RWPE2 (cell line): ENCODE measurements at regions not wholly inside any gene's neighbourhood (a gene's known extent, or its start where the extent isn't known, plus 50 kb on each side); places are given as distances from the start of the nearest gene placed in this dataset.

Source experiments
- ATAC-seq: fragments of 200-7000 bp; cut with Tn5 transposase; 3 replicates; pipeline ENCODE4 v1.9.1; 2021; ENCODE audit warnings: low read depth
- DNase-seq: peaks from one replicate; pipeline ENCODE4 v3.0.0-alpha.2; 2020; ENCODE audit warnings: low spot score
- H3K27ac ChIP-seq: fragments of 450-650 bp; 2 replicates; pipeline ENCODE4 v1.5.1; 2017; ENCODE audit warnings: mild to moderate bottlenecking; ENCODE audit not compliant: poor library complexity, severe bottlenecking
- H3K27me3 ChIP-seq: fragments of 250-450 bp; sonication (Bioruptor Pico); 2 replicates; pipeline ENCODE4 v1.5.1; 2021; ENCODE audit warnings: mild to moderate bottlenecking, moderate library complexity; ENCODE audit not compliant: insufficient read depth, poor library complexity, severe bottlenecking
- H3K36me3 ChIP-seq: fragments of 250-450 bp; sonication (Bioruptor Pico); 2 replicates; pipeline ENCODE4 v1.5.1; 2020; ENCODE audit warnings: low read depth, mild to moderate bottlenecking, moderate library complexity
- H3K4me1 ChIP-seq: fragments of 250-450 bp; sonication (Bioruptor Pico); 2 replicates; pipeline ENCODE4 v1.5.1; 2021; ENCODE audit warnings: mild to moderate bottlenecking, moderate library complexity; ENCODE audit not compliant: insufficient read depth, poor library complexity, severe bottlenecking
- H3K4me3 ChIP-seq: fragments of 250-450 bp; sonication (Bioruptor Pico); 2 replicates; pipeline ENCODE4 v1.5.1; 2021; ENCODE audit warnings: mild to moderate bottlenecking, moderate library complexity; ENCODE audit not compliant: severe bottlenecking
- H3K9me3 ChIP-seq: fragments of 250-450 bp; sonication (Bioruptor Pico); 2 replicates; pipeline ENCODE4 v1.5.1; 2021; ENCODE audit warnings: mild to moderate bottlenecking, moderate library complexity; ENCODE audit not compliant: severe bottlenecking
- CTCF ChIP-seq: fragments of 450-650 bp; IDR thresholded peaks from one replicate; pipeline ENCODE4 v1.5.1; 2017; ENCODE audit warnings: mild to moderate bottlenecking, moderate library complexity; ENCODE audit not compliant: poor library complexity, severe bottlenecking

- no peak for TF ChIP-seq CTCF
- H3K36me3 ChIP-seq, result no peaks in the 10 kb centered on the region
- ATAC-seq, result no peak
- H3K27ac ChIP-seq, result no peak overlapping the region
- no peak for DNase-seq
- H3K4me3 ChIP-seq, result no peak overlapping the region
- peaks cover 8% of the 10 kb centered on the region for H3K4me1 ChIP-seq
- H3K9me3 ChIP-seq, result no peaks in the 10 kb centered on the region
- H3K27me3 ChIP-seq, result no peaks in the 10 kb centered on the region
These were observed 125.6 kb upstream of the CNOT2 start for GRCh38 chr12:70117670-70118069.

GRCh38 chr12:70120970-70121369 lies 122.3 kb upstream of the CNOT2 start:
- H3K27ac ChIP-seq, result no peak overlapping the region
- DNase-seq, result no peak
- no peaks in the 10 kb centered on the region for H3K9me3 ChIP-seq
- no peak for ATAC-seq
- H3K4me3 ChIP-seq, result no peak overlapping the region
- TF ChIP-seq CTCF, result no peak
- no peaks in the 10 kb centered on the region for H3K36me3 ChIP-seq
- no peaks in the 10 kb centered on the region for H3K27me3 ChIP-seq
- peaks cover 8% of the 10 kb centered on the region for H3K4me1 ChIP-seq

- Histone ChIP-seq H3K27me3 (no peaks in the 10 kb centered on the region), H3K4me1 (peaks cover 8% of the 10 kb centered on the region), H3K4me3 (no peak overlapping the region), H3K36me3 (no peaks in the 10 kb centered on the region), H3K27ac (no peak overlapping the region), H3K9me3 (no peaks in the 10 kb centered on the region)
- no peak for DNase-seq
- ATAC-seq, result peak; percentile 86
- TF ChIP-seq CTCF, result no peak
These were observed 121.7 kb upstream of the CNOT2 start for GRCh38 chr12:70121562-70121961.

- peaks cover 8% of the 10 kb centered on the region for H3K4me1 ChIP-seq
- TF ChIP-seq CTCF, result no peak
- H3K36me3 ChIP-seq, result no peaks in the 10 kb centered on the region
- no peak overlapping the region for H3K4me3 ChIP-seq
- ATAC-seq (no peak), DNase-seq (no peak)
- H3K27ac ChIP-seq, result no peak overlapping the region
- H3K27me3 ChIP-seq, result no peaks in the 10 kb centered on the region
- H3K9me3 ChIP-seq, result no peaks in the 10 kb centered on the region
These were observed 120.4 kb upstream of the CNOT2 start for GRCh38 chr12:70122804-70123203.

- Histone ChIP-seq H3K27ac (no peak overlapping the region), H3K36me3 (no peaks in the 10 kb centered on the region), H3K9me3 (no peaks in the 10 kb centered on the region), H3K27me3 (no peaks in the 10 kb centered on the region), H3K4me3 (no peak overlapping the region), H3K4me1 (no peaks in the 10 kb centered on the region)
- ATAC-seq, result no peak
- no peak for DNase-seq
- no peak for TF ChIP-seq CTCF
These were observed 94.2 kb upstream of the CNOT2 start for GRCh38 chr12:70149013-70149412.
